ENCODE measurements at regions not wholly inside any gene's neighbourhood (a gene's known extent, or its start where the extent isn't known, plus 50 kb on each side); places are given as distances from the start of the nearest gene placed in this dataset.

DNA sequence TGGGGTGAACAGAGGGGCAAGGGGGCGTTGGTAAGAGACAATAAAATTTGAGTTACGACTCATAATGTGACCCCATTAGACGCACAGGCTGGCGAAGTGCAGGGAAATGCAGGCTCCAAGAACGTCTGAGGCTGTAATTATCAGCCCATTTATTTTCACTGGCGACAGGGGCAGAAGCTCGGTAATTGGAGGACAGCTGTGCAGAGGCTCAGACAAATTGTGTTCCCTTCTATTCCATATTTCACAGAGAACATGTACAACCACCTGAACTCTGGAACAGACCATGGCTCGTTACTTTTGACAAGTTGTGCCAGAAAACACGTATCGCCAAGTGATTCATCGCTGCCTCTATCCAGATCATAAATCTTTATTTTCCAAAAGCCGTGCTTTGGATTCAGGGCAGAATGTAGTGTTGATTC, 137.3 kb upstream of the FRMD4A start:
- DNase-seq (ENCODE audit: low read depth in 1 of 2, low spot score in 1 of 2), result no peak

DNA sequence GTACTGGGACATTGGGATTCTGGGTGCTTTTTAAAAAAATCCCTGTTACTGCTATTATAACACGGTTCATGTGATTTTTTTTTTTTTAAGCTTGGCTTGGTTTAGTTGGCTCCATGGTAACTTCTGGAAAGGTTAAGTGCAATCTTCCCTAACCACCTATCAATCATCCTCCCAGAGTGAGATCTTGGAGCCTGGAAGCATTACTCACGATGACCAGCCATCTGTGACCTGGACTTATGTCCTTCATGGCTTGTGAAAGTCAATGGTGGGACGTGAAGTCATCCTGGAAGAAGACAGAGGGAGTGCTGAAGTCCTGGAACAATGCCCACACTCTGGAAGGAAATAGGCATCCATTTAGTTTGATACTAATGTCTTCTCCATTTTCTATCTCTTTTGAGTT, 135.5 kb upstream of the FRMD4A start:
- DNase-seq (ENCODE audit: low read depth in 1 of 2, low spot score in 1 of 2), result no peak

GRCh38 chr10:14460447-14460846, 129.7 kb upstream of the FRMD4A start:
- no peak for DNase-seq (ENCODE audit: low read depth in 1 of 2, low spot score in 1 of 2)

DNA sequence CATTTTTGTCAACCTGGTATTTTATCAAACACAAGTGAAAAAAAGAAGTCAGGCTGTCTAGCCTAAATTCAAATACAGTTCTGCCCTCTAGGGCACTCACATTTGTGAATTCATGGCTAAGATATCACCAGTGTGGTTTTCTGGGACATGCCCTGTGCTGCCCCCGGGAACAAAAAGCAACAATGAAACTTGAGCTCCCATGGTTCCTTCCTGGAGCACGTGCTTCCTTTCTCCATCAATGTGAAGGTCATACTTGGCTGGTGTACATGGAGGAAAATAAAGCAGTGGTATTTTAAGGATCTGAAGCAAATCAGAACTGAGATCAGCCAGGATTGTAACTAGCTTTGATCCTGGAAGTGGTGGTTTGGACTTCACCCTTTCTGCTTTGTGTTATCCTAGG, 128.9 kb upstream of the FRMD4A start:
- DNase-seq (ENCODE audit: low read depth in 1 of 2, low spot score in 1 of 2), result no peak

GRCh38 chr10:14456870-14457266, 126.1 kb upstream of the FRMD4A start:
- DNase-seq (ENCODE audit: low read depth in 1 of 2, low spot score in 1 of 2), result no peak

- DNase-seq (ENCODE audit: low read depth in 1 of 2, low spot score in 1 of 2), result no peak
Observed at GRCh38 chr10:14456218-14456869, 125.6 kb upstream of the FRMD4A start.

- DNase-seq (ENCODE audit: low read depth in 1 of 2, low spot score in 1 of 2), result no peak
Observed at GRCh38 chr10:14454629-14455028, 123.9 kb upstream of the FRMD4A start.

- no peak for DNase-seq (ENCODE audit: low read depth in 1 of 2, low spot score in 1 of 2)
Observed at GRCh38 chr10:14454206-14454605, 123.5 kb upstream of the FRMD4A start.

DNA sequence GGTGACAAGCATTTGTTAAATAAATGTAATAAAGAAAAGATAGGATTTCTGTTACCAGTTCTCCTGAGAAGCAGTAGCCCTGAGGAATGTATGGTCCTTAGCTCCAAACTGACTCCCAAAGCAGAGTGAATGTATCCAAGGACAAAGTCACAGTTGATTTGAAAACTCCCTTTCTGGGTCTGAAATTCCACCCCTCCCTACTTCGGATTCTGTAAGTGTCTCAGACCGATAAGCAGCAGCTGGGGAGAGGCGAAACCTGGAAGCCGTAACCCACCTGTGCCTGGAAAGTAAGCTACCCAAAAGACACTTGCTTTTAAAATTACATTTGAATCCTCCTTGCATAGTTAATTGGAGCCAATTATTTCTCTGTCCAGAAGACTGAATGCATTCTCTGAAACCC, 122.9 kb upstream of the FRMD4A start:
- no peak for DNase-seq (ENCODE audit: low read depth in 1 of 2, low spot score in 1 of 2)

GRCh38 chr10:14451341-14451740, 120.6 kb upstream of the FRMD4A start:
- no peak for DNase-seq (ENCODE audit: low read depth in 1 of 2, low spot score in 1 of 2)

GRCh38 chr10:14450041-14450491, 119.3 kb upstream of the FRMD4A start:
- DNase-seq (ENCODE audit: low read depth in 1 of 2, low spot score in 1 of 2), result no peak

- no peak for DNase-seq (ENCODE audit: low read depth in 1 of 2, low spot score in 1 of 2)
Observed at GRCh38 chr10:14449293-14449815, 118.6 kb upstream of the FRMD4A start.

GRCh38 chr10:14448197-14448990, 117.7 kb upstream of the FRMD4A start:
- DNase-seq (ENCODE audit: low read depth in 1 of 2, low spot score in 1 of 2), result no peak

DNA sequence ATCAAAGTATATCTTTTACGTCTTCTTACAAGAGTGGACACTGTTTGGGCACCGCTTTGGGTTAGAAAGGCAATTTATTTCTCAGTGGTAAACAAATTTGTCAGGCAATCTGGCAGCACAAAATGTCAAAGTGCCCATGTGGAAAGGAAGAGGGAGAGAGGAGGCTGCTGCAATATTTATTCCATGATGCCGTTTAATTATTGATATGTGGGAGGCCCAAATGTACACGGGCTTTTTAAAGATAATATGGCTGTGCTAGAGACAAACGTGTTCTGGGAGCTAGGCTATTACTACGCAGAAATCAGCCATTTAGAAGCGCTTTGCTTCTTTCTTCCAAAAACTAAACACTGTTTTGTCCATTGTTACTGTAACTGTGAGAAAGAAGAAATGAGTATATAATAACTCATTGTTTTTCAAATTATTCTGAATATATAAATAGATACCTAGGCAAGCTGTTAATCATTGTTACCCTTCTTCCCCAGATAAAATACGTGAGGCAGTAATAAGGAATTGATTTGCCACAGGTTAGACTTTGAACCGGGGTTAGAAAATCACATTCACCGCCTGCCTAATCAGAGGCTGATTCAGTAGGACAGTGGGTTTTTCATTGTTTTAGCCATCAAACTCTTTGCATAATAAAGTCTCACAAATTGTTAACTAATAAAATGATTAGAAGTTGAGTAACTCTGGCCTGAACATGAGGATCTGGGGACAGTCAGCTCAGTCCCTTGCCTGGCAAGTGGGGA, 116.5 kb upstream of the FRMD4A start:
- DNase-seq (ENCODE audit: low read depth in 1 of 2, low spot score in 1 of 2), result no peak

DNA sequence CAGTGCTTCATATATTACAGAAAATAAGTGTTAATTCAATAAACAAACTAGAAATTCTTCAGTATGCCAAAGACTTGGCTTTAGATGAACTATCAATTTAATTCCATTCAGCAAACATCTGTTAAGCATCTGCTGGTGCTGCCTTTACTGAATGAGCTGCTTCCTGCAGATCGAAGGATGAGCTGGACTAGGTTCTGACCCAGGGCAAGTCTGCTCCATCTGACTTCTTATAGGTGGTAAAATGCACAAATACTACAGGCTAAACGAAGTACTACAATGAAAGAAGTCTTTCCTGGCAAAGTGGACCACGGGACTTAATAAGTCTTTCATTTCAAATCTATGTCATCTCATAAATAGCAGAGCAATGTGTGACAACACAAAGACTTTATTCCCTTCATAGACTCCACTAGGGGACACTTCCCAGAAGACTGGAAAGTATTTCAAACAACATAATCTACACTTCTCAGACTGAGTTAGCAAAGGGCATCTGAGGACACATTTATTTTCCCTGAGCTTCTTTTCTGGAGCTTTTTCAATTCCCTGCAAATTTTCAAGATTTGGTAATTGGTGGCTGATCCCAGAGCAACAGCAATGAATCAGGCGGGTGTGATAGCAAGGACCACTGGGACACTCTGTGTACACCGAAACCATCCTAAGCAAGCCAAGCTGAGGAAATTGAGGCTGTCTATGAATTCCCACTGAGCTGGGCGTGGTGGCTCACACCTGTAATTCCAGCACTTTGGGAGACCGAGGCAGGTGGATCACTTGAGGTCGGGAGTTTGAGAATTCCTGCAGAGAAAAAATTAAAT, 108.9 kb upstream of the FRMD4A start:
- DNase-seq (ENCODE audit: low read depth in 1 of 2, low spot score in 1 of 2), result no peak

DNA sequence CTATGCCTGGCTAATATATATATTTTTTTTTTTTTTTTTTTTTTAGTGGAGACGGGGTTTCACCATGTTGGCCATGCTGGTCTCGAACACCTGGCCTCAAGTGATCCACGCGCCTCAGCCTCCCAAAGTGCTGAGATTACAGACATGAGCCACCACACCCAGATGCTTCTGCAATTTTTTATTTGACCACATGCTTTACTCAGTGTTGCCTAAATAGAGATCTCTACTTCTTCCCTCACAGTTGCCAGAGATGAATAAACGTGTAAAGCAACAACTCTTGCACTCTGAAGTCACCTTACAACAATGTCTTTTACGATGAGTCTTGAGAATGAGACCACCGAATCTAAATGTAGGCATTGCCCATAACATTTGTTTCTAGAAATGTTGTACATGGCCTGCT, 107.9 kb upstream of the FRMD4A start:
- DNase-seq (ENCODE audit: low read depth in 1 of 2, low spot score in 1 of 2), result no peak

DNA sequence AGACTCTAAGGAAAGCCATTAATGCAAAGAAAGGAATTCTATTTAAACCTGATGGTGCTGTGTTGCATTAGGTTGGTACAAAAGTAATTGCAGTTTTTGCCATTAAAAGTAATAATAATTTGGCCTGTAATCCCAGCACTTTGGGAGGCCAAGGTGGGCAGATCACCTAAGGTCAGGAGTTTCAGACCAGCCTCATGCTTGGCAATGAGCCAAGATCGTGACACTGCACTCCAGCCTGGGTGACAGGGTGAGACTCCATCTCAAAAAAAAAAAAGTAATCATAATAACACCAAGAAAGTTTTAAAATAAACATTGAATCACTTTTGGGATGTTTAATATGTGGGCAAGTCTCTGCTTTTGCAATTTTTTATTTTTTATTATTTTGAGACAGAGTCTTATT, 107.3 kb upstream of the FRMD4A start:
- DNase-seq (ENCODE audit: low read depth in 1 of 2, low spot score in 1 of 2), result no peak

DNA sequence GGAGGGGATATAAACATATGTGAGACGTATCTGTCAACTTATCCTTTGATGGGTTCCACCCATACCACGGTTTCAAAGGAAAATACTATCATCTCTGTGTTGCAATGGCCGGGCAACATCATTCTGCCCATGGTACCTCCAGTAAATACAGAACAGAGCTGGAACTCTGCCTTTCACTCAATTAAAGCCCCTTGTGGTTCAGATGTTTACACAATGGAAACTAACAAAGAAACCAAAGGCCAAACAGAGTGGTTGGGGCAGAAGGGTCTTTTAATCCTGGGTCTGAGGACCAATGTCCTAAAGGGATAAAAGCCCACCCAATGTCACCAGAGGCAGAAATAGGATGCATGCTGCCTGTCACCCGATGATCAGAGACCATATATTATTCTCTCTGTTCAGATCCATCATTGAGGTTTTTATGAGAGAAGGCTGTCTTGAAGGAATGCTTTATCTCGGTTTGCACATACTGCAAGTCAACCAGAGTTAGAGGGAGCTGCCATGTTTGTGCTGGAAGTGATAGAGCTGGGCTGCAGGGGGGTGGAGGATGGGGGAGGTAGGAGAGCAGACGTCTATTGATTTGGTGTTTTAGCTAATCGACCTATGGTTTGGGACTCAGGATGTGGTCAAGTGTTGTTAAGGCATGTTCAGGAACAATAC, 105.4 kb upstream of the FRMD4A start:
- DNase-seq (ENCODE audit: low read depth in 1 of 2, low spot score in 1 of 2), result no peak

GRCh38 chr10:14433147-14433546, 102.4 kb upstream of the FRMD4A start:
- no peak for DNase-seq (ENCODE audit: low read depth in 1 of 2, low spot score in 1 of 2)

- no peak for DNase-seq (ENCODE audit: low read depth in 1 of 2, low spot score in 1 of 2)
Observed at GRCh38 chr10:14431868-14432267, 101.1 kb upstream of the FRMD4A start.

Data from stimulated activated CD4-positive, alpha-beta T cell treated with anti-CD3 and anti-CD28 coated beads, Interleukin-15, amount 100 ng/mL, for 1 hour (primary cell).